IMR-90 (cell line): ENCODE measurements at regions not wholly inside any gene's neighbourhood (a gene's known extent, or its start where the extent isn't known, plus 50 kb on each side); places are given as distances from the start of the nearest gene placed in this dataset.

Source experiments
- ATAC-seq: fragments of 200-7000 bp; cut with Tn5 transposase; 2 replicates; pipeline ENCODE4 v1.9.1; 2020; ENCODE audit warnings: low read depth, mild to moderate bottlenecking, moderate library complexity
- BruUV-seq: library from RNA; stranded (reverse); fragments of 400-500 nt; replicated peaks from 2 replicates; lab custom pipeline; 2021; lab: Mats Ljungman, UMichigan
- CTCF ChIA-PET: fragments of 300-600 bp; formaldehyde crosslinking; extraction: SDS; loops from one replicate; lab custom pipeline; 2021; ENCODE audit warnings: antibody characterized with exemption; lab: Yijun Ruan, JAX
- POLR2A ChIA-PET: fragments of 300-600 bp; sonication (Branson Sonifier 250); formaldehyde crosslinking; loops from one replicate; lab custom pipeline; 2022; ENCODE audit warnings: antibody characterized with exemption; ENCODE audit not compliant: unreplicated experiment; lab: Charles Lee
- DNase-seq: peaks from one replicate; pipeline ENCODE4 v3.0.0; 2013
- H2AFZ ChIP-seq: replicated peaks from 2 replicates; pipeline ENCODE3; 2013; ENCODE audit warnings: low read length, mild to moderate bottlenecking; ENCODE audit not compliant: poor library complexity
- H2AK5ac ChIP-seq: 2 replicates; pipeline ENCODE4 v1.6.1; 2013; ENCODE audit warnings: low read depth, low read length, inconsistent platforms
- H2AK9ac ChIP-seq: replicated peaks from 2 replicates; pipeline ENCODE3; 2013; ENCODE audit warnings: mild to moderate bottlenecking, low read depth, low read length, moderate library complexity; ENCODE audit not compliant: poor library complexity
- H2BK120ac ChIP-seq: 2 replicates; pipeline ENCODE4 v1.6.1; 2013; ENCODE audit warnings: low read depth, low read length, inconsistent platforms
- H2BK15ac ChIP-seq: 3 replicates; pipeline ENCODE4 v1.6.1; 2013; ENCODE audit warnings: low read depth, low read length, inconsistent platforms
- H2BK20ac ChIP-seq: 2 replicates; pipeline ENCODE4 v1.6.1; 2013; ENCODE audit warnings: low read depth, mild to moderate bottlenecking, inconsistent platforms, low read length, moderate library complexity
- H2BK5ac ChIP-seq: 2 replicates; pipeline ENCODE4 v1.6.1; 2013; ENCODE audit warnings: mild to moderate bottlenecking, low read depth, low read length, inconsistent platforms; ENCODE audit not compliant: poor library complexity, severe bottlenecking
- H3K14ac ChIP-seq: replicated peaks from 2 replicates; pipeline ENCODE4 v1.6.1; 2013; ENCODE audit warnings: low read depth, low read length, inconsistent platforms
- H3K18ac ChIP-seq: 2 replicates; pipeline ENCODE4 v1.6.1; 2013; ENCODE audit warnings: low read depth, low read length, control low read depth
- H3K23ac ChIP-seq: 2 replicates; pipeline ENCODE4 v1.6.1; 2013; ENCODE audit warnings: low read depth, low read length, inconsistent platforms
- H3K27ac ChIP-seq: 2 replicates; pipeline ENCODE4 v1.5.1; 2013; ENCODE audit warnings: mild to moderate bottlenecking, control low read depth, low read length; ENCODE audit not compliant: insufficient read depth
- H3K27me3 ChIP-seq: 2 replicates; pipeline ENCODE4 v1.6.1; 2013; ENCODE audit warnings: low read length; ENCODE audit not compliant: control insufficient read depth, insufficient read depth
- H3K36me3 ChIP-seq: 2 replicates; pipeline ENCODE4 v1.6.1; 2013; ENCODE audit warnings: low read length, mixed read lengths; ENCODE audit not compliant: control insufficient read depth, insufficient read depth
- H3K4ac ChIP-seq: 2 replicates; pipeline ENCODE4 v1.6.1; 2013; ENCODE audit warnings: low read depth, low read length, inconsistent platforms
- H3K4me1 ChIP-seq: 2 replicates; pipeline ENCODE4 v1.6.1; 2013; ENCODE audit warnings: low read length, mixed read lengths; ENCODE audit not compliant: control insufficient read depth, insufficient read depth
- H3K4me2 ChIP-seq: 2 replicates; pipeline ENCODE4 v1.6.1; 2013; ENCODE audit warnings: low read depth, mild to moderate bottlenecking, control low read depth, low read length, moderate library complexity
- H3K4me3 ChIP-seq: 2 replicates; pipeline ENCODE4 v1.5.1; 2013; ENCODE audit warnings: low read depth, mild to moderate bottlenecking, control low read depth, low read length, moderate library complexity; ENCODE audit not compliant: insufficient read depth
- H3K56ac ChIP-seq: 2 replicates; pipeline ENCODE4 v1.6.1; 2013; ENCODE audit warnings: low read length, inconsistent platforms; ENCODE audit not compliant: insufficient read depth; ENCODE audit errors: extremely low read depth
- H3K79me1 ChIP-seq, 2 experiments: 2 replicates each; pipeline ENCODE4 v1.6.1; 2013; ENCODE audit warnings: low read length in 2 of 2, inconsistent platforms in 1 of 2, low read depth in 1 of 2
- H3K9ac ChIP-seq: 2 replicates; pipeline ENCODE4 v1.6.1; 2013; ENCODE audit warnings: low read depth, low read length, control low read depth
- H3K9me1 ChIP-seq: 2 replicates; pipeline ENCODE4 v1.6.1; 2013; ENCODE audit warnings: low read length, inconsistent platforms; ENCODE audit not compliant: insufficient read depth
- H3K9me3 ChIP-seq: 2 replicates; pipeline ENCODE4 v1.6.1; 2013; ENCODE audit warnings: low read length; ENCODE audit not compliant: control insufficient read depth, insufficient read depth
- H4K20me1 ChIP-seq: 2 replicates; pipeline ENCODE4 v1.6.1; 2013; ENCODE audit warnings: low read length, inconsistent platforms; ENCODE audit not compliant: insufficient read depth
- H4K5ac ChIP-seq: 2 replicates; pipeline ENCODE4 v1.6.1; 2013; ENCODE audit warnings: mild to moderate bottlenecking, low read depth, low read length, control low read depth
- H4K8ac ChIP-seq, 2 experiments: 2 replicates each; pipeline ENCODE4 v1.6.1; 2013; ENCODE audit warnings: low read depth in 2 of 2, low read length in 2 of 2, control low read depth in 1 of 2, inconsistent platforms in 1 of 2
- H4K91ac ChIP-seq: 2 replicates; pipeline ENCODE4 v1.6.1; 2013; ENCODE audit warnings: low read depth, low read length, inconsistent platforms; ENCODE audit not compliant: insufficient read depth
- CHD1 ChIP-seq: IDR thresholded peaks from 2 replicates; pipeline ENCODE4 v1.6.1; 2012; ENCODE audit warnings: low read depth, low read length, improper control_type of control experiment
- FOS ChIP-seq: fragments of 150-350 bp; IDR thresholded peaks from 2 replicates; pipeline ENCODE4 v1.6.1; 2016; ENCODE audit warnings: low read depth, low read length
- NFE2L2 ChIP-seq: fragments of 150-350 bp; IDR thresholded peaks from 2 replicates; pipeline ENCODE4 v1.6.1; 2016; ENCODE audit warnings: low read depth, mild to moderate bottlenecking, low read length
- RAD21 ChIP-seq: IDR thresholded peaks from 2 replicates; pipeline ENCODE4 v1.6.1; 2012; ENCODE audit warnings: low read length, improper control_type of control experiment
- RCOR1 ChIP-seq: IDR thresholded peaks from 2 replicates; pipeline ENCODE4 v1.6.1; 2012; ENCODE audit warnings: mild to moderate bottlenecking, low read length, improper control_type of control experiment; ENCODE audit not compliant: insufficient replicate concordance
- WGBS, 2 experiments: methylation state at CpG; one replicate each; pipeline versions ENCODE4 v1.1.5 to v1.1.7; 2013; ENCODE audit warnings: missing lambda C conversion rate in 2 of 2; ENCODE audit not compliant: insufficient read length in 1 of 2; ENCODE audit errors: extremely low coverage in 2 of 2; 5-methylcytosine and 5-hydroxymethylcytosine counted together
- dilution Hi-C: fragments of 300-500 bp; cut with HindIII; formaldehyde crosslinking; loops from one replicate; pipeline ENCODE4 v1.14.3; 2018; ENCODE audit warnings: low sequenced_read_pairs; ENCODE audit not compliant: unreplicated experiment
- in situ Hi-C: fragments of 300-500 bp; cut with MboI; formaldehyde crosslinking; loops from 3 replicates; pipeline ENCODE4 v1.14.3; 2019; ENCODE audit warnings: low sequenced_read_pairs, inconsistent platforms, mixed read lengths
- intact Hi-C: fragments of 100-400 bp; cut with micrococcal nuclease; formaldehyde crosslinking; loops from 2 replicates; pipeline ENCODE4 v1.10.0; 2022
- TF ChIP-seq, protein P1 (sequence below): conservative IDR thresholded peaks from 2 replicates; pipeline ENCODE4 v1.5.1; 2012; ENCODE audit warnings: mild to moderate bottlenecking, low read depth, low read length, improper control_type of control experiment
- TF ChIP-seq, protein P2 (sequence below): fragments of 150-350 bp; IDR thresholded peaks from 2 replicates; pipeline ENCODE4 v1.6.1; 2017; ENCODE audit warnings: mild to moderate bottlenecking, antibody characterized with exemption, low read length, low read depth

DNA sequence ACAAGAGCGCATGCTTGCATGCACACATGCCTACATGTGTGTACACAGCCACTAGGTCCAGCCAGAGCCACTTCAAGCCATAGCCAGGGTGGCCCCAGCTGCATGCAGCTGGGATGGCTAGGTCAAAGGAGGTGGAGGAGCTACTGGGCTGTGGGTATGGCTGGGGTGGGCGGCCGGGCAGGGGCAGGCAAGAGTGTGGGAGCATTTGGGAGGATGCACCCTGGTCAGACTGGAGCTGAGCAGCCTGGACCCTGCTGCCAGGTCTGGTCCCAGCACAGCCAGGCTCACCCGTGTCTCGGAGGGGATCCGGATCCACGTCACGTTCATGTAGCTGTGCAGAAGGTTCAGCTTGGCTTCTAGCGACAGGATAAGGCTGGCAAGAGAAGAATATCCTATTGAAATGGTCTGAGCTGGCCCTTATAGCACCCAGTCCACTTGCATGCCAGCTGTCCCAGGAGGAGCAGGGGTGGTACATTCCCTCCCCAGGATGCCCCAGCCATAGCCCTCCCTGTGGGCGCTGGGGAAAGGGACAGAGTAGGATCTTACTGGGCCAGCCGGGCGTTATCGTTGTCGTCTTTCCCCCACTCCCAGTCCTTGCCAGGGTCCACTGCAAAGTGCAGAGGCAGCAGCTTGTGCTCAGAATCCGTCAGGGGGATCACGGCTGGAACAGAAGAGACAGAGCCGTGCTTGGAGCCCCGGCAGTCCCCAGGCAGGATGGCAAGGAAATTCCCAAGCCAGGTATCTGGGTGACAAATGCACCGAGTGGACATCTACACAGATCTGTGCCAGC is 160.5 kb downstream of the KLF13 start (continued):
- TF ChIP-seq RAD21 (no peak), CHD1 (no peak)

DNA sequence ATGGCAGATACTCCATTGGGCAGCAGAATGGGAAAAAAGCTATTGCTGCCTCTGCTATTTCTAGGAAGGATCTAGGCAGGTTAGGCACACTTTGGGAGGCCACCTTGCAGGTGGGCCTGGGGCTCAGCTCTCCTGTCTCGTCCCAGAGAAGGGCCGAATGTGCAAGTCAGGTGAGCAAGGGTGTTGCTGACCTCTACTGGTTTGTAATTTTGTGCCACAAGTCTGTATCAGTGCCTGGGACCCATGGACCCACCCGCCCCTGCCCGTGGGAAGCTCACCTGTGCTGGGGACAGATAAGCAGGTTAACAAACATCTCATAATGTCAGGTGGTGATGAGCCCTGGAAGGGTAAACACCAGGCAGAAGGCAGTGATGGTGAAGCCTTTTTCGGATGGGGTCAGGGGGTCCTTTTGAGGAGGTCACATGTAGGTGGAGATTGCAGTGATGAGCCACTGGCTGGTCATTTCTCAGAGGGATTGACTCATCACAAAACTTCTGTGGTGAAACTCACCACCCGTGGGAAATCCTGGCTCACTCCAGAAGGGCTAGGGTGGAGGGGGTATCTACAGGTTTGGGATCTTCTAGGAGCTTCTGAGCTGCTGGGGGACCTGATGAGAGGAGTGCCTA is 161.3 kb downstream of the KLF13 start:
- H3K18ac ChIP-seq: no peak overlapping the region
- no peaks in the 10 kb centered on the region for H3K79me1 ChIP-seq
- TF ChIP-seq RCOR1: no peak
- TF ChIP-seq FOS: 0 out of 2 replicates have a peak, but pooled peaks have one; percentile 14
- no peak for TF ChIP-seq NFE2L2
- TF ChIP-seq RAD21: peak; percentile 17; the same call in 1 of the 2 replicates
- TF ChIP-seq, protein P1, sequence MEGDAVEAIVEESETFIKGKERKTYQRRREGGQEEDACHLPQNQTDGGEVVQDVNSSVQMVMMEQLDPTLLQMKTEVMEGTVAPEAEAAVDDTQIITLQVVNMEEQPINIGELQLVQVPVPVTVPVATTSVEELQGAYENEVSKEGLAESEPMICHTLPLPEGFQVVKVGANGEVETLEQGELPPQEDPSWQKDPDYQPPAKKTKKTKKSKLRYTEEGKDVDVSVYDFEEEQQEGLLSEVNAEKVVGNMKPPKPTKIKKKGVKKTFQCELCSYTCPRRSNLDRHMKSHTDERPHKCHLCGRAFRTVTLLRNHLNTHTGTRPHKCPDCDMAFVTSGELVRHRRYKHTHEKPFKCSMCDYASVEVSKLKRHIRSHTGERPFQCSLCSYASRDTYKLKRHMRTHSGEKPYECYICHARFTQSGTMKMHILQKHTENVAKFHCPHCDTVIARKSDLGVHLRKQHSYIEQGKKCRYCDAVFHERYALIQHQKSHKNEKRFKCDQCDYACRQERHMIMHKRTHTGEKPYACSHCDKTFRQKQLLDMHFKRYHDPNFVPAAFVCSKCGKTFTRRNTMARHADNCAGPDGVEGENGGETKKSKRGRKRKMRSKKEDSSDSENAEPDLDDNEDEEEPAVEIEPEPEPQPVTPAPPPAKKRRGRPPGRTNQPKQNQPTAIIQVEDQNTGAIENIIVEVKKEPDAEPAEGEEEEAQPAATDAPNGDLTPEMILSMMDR: 0 out of 2 replicates have a peak, but pooled peaks have one; percentile 10
- TF ChIP-seq, protein P2, sequence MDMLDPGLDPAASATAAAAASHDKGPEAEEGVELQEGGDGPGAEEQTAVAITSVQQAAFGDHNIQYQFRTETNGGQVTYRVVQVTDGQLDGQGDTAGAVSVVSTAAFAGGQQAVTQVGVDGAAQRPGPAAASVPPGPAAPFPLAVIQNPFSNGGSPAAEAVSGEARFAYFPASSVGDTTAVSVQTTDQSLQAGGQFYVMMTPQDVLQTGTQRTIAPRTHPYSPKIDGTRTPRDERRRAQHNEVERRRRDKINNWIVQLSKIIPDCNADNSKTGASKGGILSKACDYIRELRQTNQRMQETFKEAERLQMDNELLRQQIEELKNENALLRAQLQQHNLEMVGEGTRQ: peak; percentile 54
- H3K4me3 ChIP-seq: no peak overlapping the region
- H2AK5ac ChIP-seq: peak overlapping the region; percentile 86
- H2BK120ac ChIP-seq: peak overlapping the region; percentile 90
- no peak overlapping the region for H4K8ac ChIP-seq
- CTCF ChIA-PET: interaction anchor here (0.6 to 3.2 kb wide), 13 partner anchors 8 to 837 kb away, joined by 3 to 13 read pairs (median 4); no protein-coding TSS in a partner anchor
- no peaks in the 10 kb centered on the region for H3K36me3 ChIP-seq
- H3K27ac ChIP-seq: no peak overlapping the region
- peak overlapping the region; percentile 88 for H2AFZ ChIP-seq
- no CpG with 5 or more reads among the region's 6 CpGs for WGBS, 2 experiments
- H3K9me3 ChIP-seq: peaks cover 5% of the 10 kb centered on the region
- peak overlapping the region; percentile 84 for H2BK20ac ChIP-seq
- no peak overlapping the region for H3K9ac ChIP-seq
- peak overlapping the region; percentile 40; the same call in 1 of the 3 replicates for H2BK15ac ChIP-seq
- no peak overlapping the region for H3K23ac ChIP-seq
- in situ Hi-C loops: loop anchor here (5.0 to 25.0 kb wide), 4 partner anchors 123 to 826 kb away; partner anchors contain the start of gene KLF13
- peaks cover 3% of the 10 kb centered on the region; the same call in 1 of the 2 replicates for H3K9me1 ChIP-seq
- intact Hi-C loops: loop anchor here (1.0 to 10.0 kb wide), 7 partner anchors 46 to 583 kb away; partner anchors contain the start of genes FAN1 and KLF13
- POLR2A ChIA-PET: interaction anchor here (0.5 kb wide), 1 partner anchor 92 kb away, joined by 4 read pairs; no protein-coding TSS in a partner anchor
- H2BK5ac ChIP-seq: no peak overlapping the region
- dilution Hi-C loops: no loop called here
- no peak overlapping the region for H3K56ac ChIP-seq
- H3K27me3 ChIP-seq: peaks cover 13% of the 10 kb centered on the region
- peak overlapping the region; percentile 78; the same call in 1 of the 2 replicates for H3K4ac ChIP-seq
- H2AK9ac ChIP-seq: peak overlapping the region; percentile 79
- peaks cover 2% of the 10 kb centered on the region for H3K4me1 ChIP-seq
- ATAC-seq (no peak), DNase-seq (peak; percentile 43)
- peak overlapping the region; percentile 65; the same call in 1 of the 2 replicates for H4K91ac ChIP-seq
- no peaks in the 10 kb centered on the region; the same call in 1 of the 2 replicates for H4K20me1 ChIP-seq
- H3K14ac ChIP-seq: no peak overlapping the region
- BruUV-seq: no TSS peak
- H4K5ac ChIP-seq: no peak overlapping the region
- no peak overlapping the region for H3K4me2 ChIP-seq
